22Rv1 (cell line): ENCODE measurements at regions not wholly inside any gene's neighbourhood (a gene's known extent, or its start where the extent isn't known, plus 50 kb on each side); places are given as distances from the start of the nearest gene placed in this dataset.
"Not testable (repeated sequence)": the region's sequence is repeated elsewhere in the genome, so short reads cannot be mapped to it uniquely, and the experiment has no call there.

Experiments used
- H3K27ac ChIP-seq: fragments of 450-650 bp; 2 replicates; pipeline ENCODE4 v1.5.1; 2017
- CTCF ChIP-seq: fragments of 450-650 bp; IDR thresholded peaks from 2 replicates; pipeline ENCODE4 v1.5.1; 2017; ENCODE audit warnings: mild to moderate bottlenecking
- ZFX ChIP-seq: fragments of 450-650 bp; IDR thresholded peaks from 2 replicates; pipeline ENCODE4 v1.6.1; 2017; ENCODE audit warnings: antibody characterized with exemption, borderline replicate concordance

- TF ChIP-seq CTCF, result no peak
- TF ChIP-seq ZFX, result no peak
- H3K27ac ChIP-seq, result no peak overlapping the region
Measured at GRCh38 chr2:145374165-145374564, 854.2 kb upstream of the ZEB2 start.

GRCh38 chr2:145367334-145367733, 847.4 kb upstream of the ZEB2 start:
- H3K27ac ChIP-seq, result not testable (repeated sequence)

GRCh38 chr2:145366341-145366740, 846.4 kb upstream of the ZEB2 start:
- TF ChIP-seq ZFX, result no peak
- no peak for TF ChIP-seq CTCF
- no peak overlapping the region for H3K27ac ChIP-seq

GRCh38 chr2:145360129-145360790, 840.3 kb upstream of the ZEB2 start:
- TF ChIP-seq ZFX, result no peak
- TF ChIP-seq CTCF, result no peak
- no peak overlapping the region for H3K27ac ChIP-seq

- TF ChIP-seq ZFX (no peak), CTCF (no peak)
- H3K27ac ChIP-seq, result no peak overlapping the region
Measured at GRCh38 chr2:145359561-145359960, 839.6 kb upstream of the ZEB2 start.

- no peak overlapping the region for H3K27ac ChIP-seq
- TF ChIP-seq CTCF, result no peak
- TF ChIP-seq ZFX, result no peak
Measured at GRCh38 chr2:145356056-145356455, 836.1 kb upstream of the ZEB2 start.

- H3K27ac ChIP-seq, result no peak overlapping the region
- no peak for TF ChIP-seq CTCF
- no peak for TF ChIP-seq ZFX
Measured at GRCh38 chr2:145352484-145352883, 832.6 kb upstream of the ZEB2 start.

- no peak overlapping the region for H3K27ac ChIP-seq
Measured at GRCh38 chr2:145351864-145352425, 832.0 kb upstream of the ZEB2 start.

More at GRCh38 chr2:145351864-145352425, 832.0 kb upstream of the ZEB2 start:
- TF ChIP-seq CTCF, result no peak
- TF ChIP-seq ZFX, result no peak
